ENCODE measurements at regions not wholly inside any gene's neighbourhood (a gene's known extent, or its start where the extent isn't known, plus 50 kb on each side); places are given as distances from the start of the nearest gene placed in this dataset.

- DNase-seq: no peak
These were observed 900.7 kb downstream of the SOCS6 start for GRCh38 chr18:71189581-71189980.

- DNase-seq: no peak
These were observed 879.8 kb downstream of the SOCS6 start for GRCh38 chr18:71168557-71169145.

GRCh38 chr18:71136487-71136886 is 847.6 kb downstream of the SOCS6 start:
- no peak for DNase-seq

- no peak for DNase-seq
These were observed 845.3 kb downstream of the SOCS6 start for GRCh38 chr18:71134122-71134521.

GRCh38 chr18:71131918-71132317 is 843.1 kb downstream of the SOCS6 start:
- DNase-seq: no peak

GRCh38 chr18:71130351-71130750 is 841.5 kb downstream of the SOCS6 start:
- DNase-seq: no peak

- no peak for DNase-seq
These were observed 836.7 kb downstream of the SOCS6 start for GRCh38 chr18:71125581-71125980.

GRCh38 chr18:71116535-71116934 is 827.7 kb downstream of the SOCS6 start:
- DNase-seq: no peak

GRCh38 chr18:71115261-71115660 is 826.4 kb downstream of the SOCS6 start:
- DNase-seq: no peak

GRCh38 chr18:71114550-71115210 is 825.8 kb downstream of the SOCS6 start:
- DNase-seq: no peak

GRCh38 chr18:71107244-71107643 is 818.4 kb downstream of the SOCS6 start:
- no peak for DNase-seq

GRCh38 chr18:71106701-71107100 is 817.9 kb downstream of the SOCS6 start:
- no peak for DNase-seq

GRCh38 chr18:71105994-71106546 is 817.2 kb downstream of the SOCS6 start:
- DNase-seq: no peak

GRCh38 chr18:71105078-71105819 is 816.4 kb downstream of the SOCS6 start:
- DNase-seq: no peak

- no peak for DNase-seq
These were observed 790.8 kb downstream of the SOCS6 start for GRCh38 chr18:71079606-71080005.

GRCh38 chr18:71077451-71077850 is 788.6 kb downstream of the SOCS6 start:
- DNase-seq: no peak

- DNase-seq: no peak
These were observed 786.3 kb downstream of the SOCS6 start for GRCh38 chr18:71075147-71075546.

GRCh38 chr18:71068338-71068737 is 779.5 kb downstream of the SOCS6 start:
- DNase-seq: no peak

- DNase-seq: no peak
These were observed 761.0 kb downstream of the SOCS6 start for GRCh38 chr18:71049893-71050292.

- no peak for DNase-seq
These were observed 759.0 kb downstream of the SOCS6 start for GRCh38 chr18:71047882-71048281.

- no peak for DNase-seq
These were observed 756.7 kb downstream of the SOCS6 start for GRCh38 chr18:71045331-71046065.

- DNase-seq: no peak
These were observed 751.3 kb downstream of the SOCS6 start for GRCh38 chr18:71040161-71040560.

GRCh38 chr18:71038196-71038595 is 749.4 kb downstream of the SOCS6 start:
- DNase-seq: no peak
